Parathyroid adenoma (tissue), 2 donors: ENCODE measurements at regions not wholly inside any gene's neighbourhood (a gene's known extent, or its start where the extent isn't known, plus 50 kb on each side); places are given as distances from the start of the nearest gene placed in this dataset.

Source experiments
- H2AFZ ChIP-seq: fragments of 300-600 bp; sonication (generic); one replicate; pipeline ENCODE4 v1.7.0; 2017; ENCODE audit warnings: antibody characterized with exemption, mild to moderate bottlenecking
- H3K27ac ChIP-seq: fragments of 300-600 bp; sonication (generic); one replicate; pipeline ENCODE4 v1.7.0; 2017
- H3K27me3 ChIP-seq: fragments of 300-600 bp; sonication (generic); one replicate; pipeline ENCODE4 v1.7.0; 2017; ENCODE audit warnings: low read length; ENCODE audit not compliant: control insufficient read depth, insufficient read depth
- H3K36me3 ChIP-seq: fragments of 300-600 bp; sonication (generic); one replicate; pipeline ENCODE4 v1.7.0; 2017; ENCODE audit warnings: low read length; ENCODE audit not compliant: control insufficient read depth, insufficient read depth
- H3K4me1 ChIP-seq: fragments of 300-600 bp; sonication (generic); one replicate; pipeline ENCODE4 v1.7.0; 2017; ENCODE audit warnings: control low read depth
- H3K4me2 ChIP-seq: fragments of 300-600 bp; sonication (generic); one replicate; pipeline ENCODE4 v1.7.0; 2017; ENCODE audit warnings: low read length
- H3K4me3 ChIP-seq: fragments of 300-600 bp; sonication (generic); one replicate; pipeline ENCODE4 v1.7.0; 2017; ENCODE audit warnings: low read depth, low read length
- H3K79me2 ChIP-seq: fragments of 300-600 bp; sonication (generic); one replicate; pipeline ENCODE4 v1.7.0; 2017; ENCODE audit warnings: control low read depth
- H3K9ac ChIP-seq: fragments of 300-600 bp; sonication (generic); one replicate; pipeline ENCODE4 v1.7.0; 2017; ENCODE audit warnings: mild to moderate bottlenecking
- H3K9me3 ChIP-seq: fragments of 300-600 bp; sonication (generic); one replicate; pipeline ENCODE4 v1.7.0; 2017; ENCODE audit warnings: low read length; ENCODE audit not compliant: control insufficient read depth
- TF ChIP-seq, protein P1 (sequence below): fragments of 300-600 bp; sonication (generic); IDR thresholded peaks from one replicate; pipeline ENCODE4 v1.7.0; 2017; ENCODE audit warnings: antibody characterized with exemption, mild to moderate bottlenecking
- donor health status: primary hyperparathyroidism.

DNA sequence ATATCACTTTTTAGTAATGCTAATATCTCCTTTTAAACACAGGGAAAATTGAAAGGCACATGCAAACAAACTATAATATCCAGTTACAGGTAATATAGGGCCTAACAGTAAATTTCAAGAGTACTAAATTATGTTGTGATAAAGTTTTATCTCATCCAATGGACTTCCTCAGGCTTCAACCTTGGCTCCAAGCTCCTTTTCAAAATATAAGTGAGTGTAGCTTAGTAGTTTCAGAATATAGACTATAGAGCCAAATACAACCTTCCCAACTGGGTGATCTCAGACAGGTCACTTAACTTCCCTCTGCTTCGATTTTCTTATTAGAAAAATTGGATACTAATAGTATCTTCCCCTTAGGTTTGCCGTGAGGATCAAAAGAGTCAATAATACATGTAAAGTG, 93.5 kb upstream of the PARD3B start:
- Histone ChIP-seq H2AFZ (peak overlapping the region; percentile 47), H3K9me3 (no peaks in the 10 kb centered on the region), H3K27me3 (no peaks in the 10 kb centered on the region), H3K4me2 (no peak overlapping the region), H3K4me3 (no peak overlapping the region), H3K36me3 (no peaks in the 10 kb centered on the region), H3K27ac (no peak overlapping the region), H3K79me2 (no peaks in the 10 kb centered on the region), H3K4me1 (no peaks in the 10 kb centered on the region), H3K9ac (no peak overlapping the region)
- TF ChIP-seq, protein P1, sequence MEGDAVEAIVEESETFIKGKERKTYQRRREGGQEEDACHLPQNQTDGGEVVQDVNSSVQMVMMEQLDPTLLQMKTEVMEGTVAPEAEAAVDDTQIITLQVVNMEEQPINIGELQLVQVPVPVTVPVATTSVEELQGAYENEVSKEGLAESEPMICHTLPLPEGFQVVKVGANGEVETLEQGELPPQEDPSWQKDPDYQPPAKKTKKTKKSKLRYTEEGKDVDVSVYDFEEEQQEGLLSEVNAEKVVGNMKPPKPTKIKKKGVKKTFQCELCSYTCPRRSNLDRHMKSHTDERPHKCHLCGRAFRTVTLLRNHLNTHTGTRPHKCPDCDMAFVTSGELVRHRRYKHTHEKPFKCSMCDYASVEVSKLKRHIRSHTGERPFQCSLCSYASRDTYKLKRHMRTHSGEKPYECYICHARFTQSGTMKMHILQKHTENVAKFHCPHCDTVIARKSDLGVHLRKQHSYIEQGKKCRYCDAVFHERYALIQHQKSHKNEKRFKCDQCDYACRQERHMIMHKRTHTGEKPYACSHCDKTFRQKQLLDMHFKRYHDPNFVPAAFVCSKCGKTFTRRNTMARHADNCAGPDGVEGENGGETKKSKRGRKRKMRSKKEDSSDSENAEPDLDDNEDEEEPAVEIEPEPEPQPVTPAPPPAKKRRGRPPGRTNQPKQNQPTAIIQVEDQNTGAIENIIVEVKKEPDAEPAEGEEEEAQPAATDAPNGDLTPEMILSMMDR, result no peak

DNA sequence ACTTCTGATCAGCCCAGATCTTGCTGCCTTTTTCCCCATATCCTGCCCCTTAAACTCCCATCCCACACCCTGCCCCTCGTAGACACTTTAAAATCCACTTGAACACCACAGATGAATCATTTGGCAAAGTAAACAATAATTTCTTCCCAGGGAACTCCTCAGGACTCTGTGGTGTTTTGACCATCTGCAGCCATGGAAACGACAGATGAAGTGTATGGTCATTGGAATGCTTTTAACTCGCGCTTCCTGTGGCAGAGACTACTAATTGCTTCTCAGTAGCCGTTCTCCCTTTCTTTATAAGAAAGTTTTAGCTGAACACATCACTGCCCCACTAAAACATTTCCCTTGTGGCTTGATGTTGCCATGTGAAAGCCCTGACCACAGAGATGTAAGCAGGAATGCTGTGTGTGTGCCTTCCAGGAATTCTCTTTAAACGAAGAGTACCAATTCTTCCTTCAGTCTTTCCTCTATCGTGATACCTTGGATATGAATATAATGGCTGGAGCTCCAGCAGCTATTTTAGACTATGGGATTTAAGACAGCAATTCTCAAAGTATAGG, 92.7 kb upstream of the PARD3B start:
- Histone ChIP-seq H2AFZ (peak overlapping the region; percentile 47), H3K4me2 (no peak overlapping the region), H3K4me3 (no peak overlapping the region), H3K9me3 (no peaks in the 10 kb centered on the region), H3K79me2 (no peaks in the 10 kb centered on the region), H3K27me3 (no peaks in the 10 kb centered on the region), H3K4me1 (no peaks in the 10 kb centered on the region), H3K27ac (peak overlapping the region; percentile 13), H3K9ac (no peak overlapping the region), H3K36me3 (no peaks in the 10 kb centered on the region)
- TF ChIP-seq, protein P1, result no peak

DNA sequence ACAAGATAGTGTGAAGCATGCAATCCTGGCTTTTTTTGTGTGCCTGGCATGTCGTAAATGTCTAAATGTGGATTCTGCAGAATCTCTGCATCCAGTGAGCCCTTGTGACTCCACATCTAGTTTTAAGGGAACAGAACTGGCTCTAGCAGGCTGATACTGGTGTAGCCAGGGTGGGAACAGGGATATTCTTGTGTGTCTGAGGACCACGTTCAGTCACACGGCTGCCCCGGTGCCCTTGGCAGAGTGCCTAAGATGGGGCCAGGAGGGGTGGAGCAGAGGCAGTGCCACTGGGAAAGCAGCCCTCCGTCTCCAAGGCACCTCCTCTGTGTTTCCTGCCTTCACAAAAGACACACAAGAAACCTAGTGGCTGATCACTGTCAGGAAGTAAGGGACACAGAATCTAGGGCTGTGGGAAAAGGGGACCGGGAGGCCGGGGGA, 91.5 kb upstream of the PARD3B start:
- no peaks in the 10 kb centered on the region for H3K27me3 ChIP-seq
- H3K4me3 ChIP-seq, result no peak overlapping the region
- no peaks in the 10 kb centered on the region for H3K9me3 ChIP-seq
- H3K9ac ChIP-seq, result no peak overlapping the region
- H3K27ac ChIP-seq, result peak overlapping the region; percentile 45
- no peaks in the 10 kb centered on the region for H3K79me2 ChIP-seq
- no peaks in the 10 kb centered on the region for H3K36me3 ChIP-seq
- H3K4me2 ChIP-seq, result peak overlapping the region; percentile 50
- peak overlapping the region; percentile 82 for H2AFZ ChIP-seq
- TF ChIP-seq, protein P1, result no peak
- H3K4me1 ChIP-seq, result no peaks in the 10 kb centered on the region

DNA sequence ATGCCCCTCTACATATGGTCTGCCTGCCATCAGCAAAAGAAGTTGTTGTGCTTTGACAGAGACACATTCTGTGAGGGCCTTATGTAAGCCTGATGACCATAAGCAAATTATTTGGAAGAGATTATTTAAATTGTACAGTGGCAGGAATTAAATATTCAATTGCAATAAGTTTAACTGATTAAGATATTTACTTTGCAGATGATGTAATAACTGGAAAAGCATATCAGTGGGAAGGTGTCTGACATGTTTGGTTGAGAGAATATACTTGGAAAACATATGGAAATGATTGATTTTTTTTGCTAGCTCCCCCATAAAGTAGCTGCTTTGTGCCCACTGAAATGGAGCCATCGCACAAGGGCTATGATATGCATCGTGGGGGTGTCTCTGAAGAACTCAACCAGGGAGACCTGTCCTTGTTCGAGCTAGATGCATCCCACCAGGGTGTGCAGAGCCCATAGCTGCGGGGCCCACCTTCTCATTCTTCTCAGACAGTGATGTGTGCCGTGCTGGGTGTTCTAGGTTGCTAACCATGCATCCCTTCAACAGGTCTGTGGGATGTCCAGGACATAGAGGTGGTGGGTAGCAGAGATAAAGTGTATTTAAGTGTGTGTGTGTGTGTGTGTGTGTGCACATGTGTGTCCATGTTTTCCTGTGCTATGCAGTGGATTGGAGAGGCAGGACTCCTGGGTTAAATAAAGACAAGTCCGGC, 90.4 kb upstream of the PARD3B start:
- no peaks in the 10 kb centered on the region for H3K4me1 ChIP-seq
- no peaks in the 10 kb centered on the region for H3K27me3 ChIP-seq
- no peaks in the 10 kb centered on the region for H3K36me3 ChIP-seq
- TF ChIP-seq, protein P1, result no peak
- H3K4me2 ChIP-seq, result no peak overlapping the region
- H3K9me3 ChIP-seq, result no peaks in the 10 kb centered on the region
- H3K9ac ChIP-seq, result no peak overlapping the region
- H3K79me2 ChIP-seq, result no peaks in the 10 kb centered on the region
- H3K4me3 ChIP-seq, result no peak overlapping the region
- peak overlapping the region; percentile 82 for H2AFZ ChIP-seq
- no peak overlapping the region for H3K27ac ChIP-seq
